ENCODE measurements at regions not wholly inside any gene's neighbourhood (a gene's known extent, or its start where the extent isn't known, plus 50 kb on each side); places are given as distances from the start of the nearest gene placed in this dataset.
A peak's percentile ranks its signal among the peaks of the same experiment; 100 is the strongest.

DNA sequence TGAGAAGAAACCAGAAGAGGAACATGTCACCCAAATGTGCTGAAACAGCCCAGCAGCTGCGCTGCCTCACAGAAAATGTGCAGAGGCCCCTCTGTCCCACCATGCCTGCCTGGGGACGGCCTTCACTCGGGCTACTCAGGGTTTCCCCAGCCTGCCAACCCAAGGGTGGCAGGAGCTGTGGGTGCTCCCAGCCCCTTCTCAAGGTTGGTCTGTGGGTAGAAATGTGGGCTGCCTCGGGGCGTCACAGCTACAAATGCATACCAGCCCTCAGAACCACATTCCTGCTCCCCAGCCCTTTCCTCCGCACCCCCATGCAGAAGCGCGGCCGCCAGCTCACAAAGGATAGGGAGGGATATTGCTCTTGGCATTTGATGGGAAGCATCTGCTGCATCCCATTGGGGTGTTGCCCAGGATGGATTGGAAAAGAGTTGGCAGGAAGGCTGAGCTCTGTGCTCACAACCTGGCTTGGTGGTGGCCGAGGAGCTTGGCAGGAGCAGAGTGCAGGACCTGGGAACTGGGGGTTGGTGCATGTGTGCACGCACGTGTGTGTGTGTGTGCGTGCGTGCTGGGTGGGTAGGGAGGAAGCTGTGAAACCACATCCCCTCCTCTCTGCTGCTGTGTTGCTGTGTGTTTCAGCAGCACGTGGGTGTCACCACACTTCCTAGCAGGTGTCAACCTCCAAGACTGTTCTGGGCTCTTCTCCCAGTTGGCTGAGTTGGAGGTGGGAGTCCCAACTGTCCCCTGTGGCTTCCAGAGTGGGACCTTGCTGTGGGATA, 304.4 kb downstream of the SEC14L1 start:
- TF ChIP-seq SIN3A (IDR thresholded peaks at IDR 0.05; ENCODE audit: borderline replicate concordance, insufficient read depth, low read length) (peak; percentile 10; the same call in 1 of the 2 replicates), POLR2AphosphoS5 (IDR thresholded peaks at IDR 0.05; ENCODE audit: low read depth, low read length) (no peak), TAF1 (IDR thresholded peaks at IDR 0.05; ENCODE audit: borderline replicate concordance, insufficient read depth, low read length) (no peak), FOXP2 (optimal IDR thresholded peaks at IDR 0.05; ENCODE audit: borderline replicate concordance, extremely low read depth, extremely low read length, insufficient read depth) (peak; percentile 53)
- TF ChIP-seq, protein P1, sequence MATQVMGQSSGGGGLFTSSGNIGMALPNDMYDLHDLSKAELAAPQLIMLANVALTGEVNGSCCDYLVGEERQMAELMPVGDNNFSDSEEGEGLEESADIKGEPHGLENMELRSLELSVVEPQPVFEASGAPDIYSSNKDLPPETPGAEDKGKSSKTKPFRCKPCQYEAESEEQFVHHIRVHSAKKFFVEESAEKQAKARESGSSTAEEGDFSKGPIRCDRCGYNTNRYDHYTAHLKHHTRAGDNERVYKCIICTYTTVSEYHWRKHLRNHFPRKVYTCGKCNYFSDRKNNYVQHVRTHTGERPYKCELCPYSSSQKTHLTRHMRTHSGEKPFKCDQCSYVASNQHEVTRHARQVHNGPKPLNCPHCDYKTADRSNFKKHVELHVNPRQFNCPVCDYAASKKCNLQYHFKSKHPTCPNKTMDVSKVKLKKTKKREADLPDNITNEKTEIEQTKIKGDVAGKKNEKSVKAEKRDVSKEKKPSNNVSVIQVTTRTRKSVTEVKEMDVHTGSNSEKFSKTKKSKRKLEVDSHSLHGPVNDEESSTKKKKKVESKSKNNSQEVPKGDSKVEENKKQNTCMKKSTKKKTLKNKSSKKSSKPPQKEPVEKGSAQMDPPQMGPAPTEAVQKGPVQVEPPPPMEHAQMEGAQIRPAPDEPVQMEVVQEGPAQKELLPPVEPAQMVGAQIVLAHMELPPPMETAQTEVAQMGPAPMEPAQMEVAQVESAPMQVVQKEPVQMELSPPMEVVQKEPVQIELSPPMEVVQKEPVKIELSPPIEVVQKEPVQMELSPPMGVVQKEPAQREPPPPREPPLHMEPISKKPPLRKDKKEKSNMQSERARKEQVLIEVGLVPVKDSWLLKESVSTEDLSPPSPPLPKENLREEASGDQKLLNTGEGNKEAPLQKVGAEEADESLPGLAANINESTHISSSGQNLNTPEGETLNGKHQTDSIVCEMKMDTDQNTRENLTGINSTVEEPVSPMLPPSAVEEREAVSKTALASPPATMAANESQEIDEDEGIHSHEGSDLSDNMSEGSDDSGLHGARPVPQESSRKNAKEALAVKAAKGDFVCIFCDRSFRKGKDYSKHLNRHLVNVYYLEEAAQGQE (IDR thresholded peaks at IDR 0.05; ENCODE audit: insufficient read depth in 1 of 2, low read depth in 2 of 2, low read length in 2 of 2), result no peak

Data from PFSK-1 (cell line).